GM18870 (cell line): ENCODE measurements at regions not wholly inside any gene's neighbourhood (a gene's known extent, or its start where the extent isn't known, plus 50 kb on each side); places are given as distances from the start of the nearest gene placed in this dataset.

Source experiments
- ATAC-seq: cut with Tn5 transposase; IDR thresholded peaks from one replicate; pipeline ENCODE4 v1.9.1; 2021; ENCODE audit warnings: moderate library complexity; ENCODE audit not compliant: unreplicated experiment

DNA sequence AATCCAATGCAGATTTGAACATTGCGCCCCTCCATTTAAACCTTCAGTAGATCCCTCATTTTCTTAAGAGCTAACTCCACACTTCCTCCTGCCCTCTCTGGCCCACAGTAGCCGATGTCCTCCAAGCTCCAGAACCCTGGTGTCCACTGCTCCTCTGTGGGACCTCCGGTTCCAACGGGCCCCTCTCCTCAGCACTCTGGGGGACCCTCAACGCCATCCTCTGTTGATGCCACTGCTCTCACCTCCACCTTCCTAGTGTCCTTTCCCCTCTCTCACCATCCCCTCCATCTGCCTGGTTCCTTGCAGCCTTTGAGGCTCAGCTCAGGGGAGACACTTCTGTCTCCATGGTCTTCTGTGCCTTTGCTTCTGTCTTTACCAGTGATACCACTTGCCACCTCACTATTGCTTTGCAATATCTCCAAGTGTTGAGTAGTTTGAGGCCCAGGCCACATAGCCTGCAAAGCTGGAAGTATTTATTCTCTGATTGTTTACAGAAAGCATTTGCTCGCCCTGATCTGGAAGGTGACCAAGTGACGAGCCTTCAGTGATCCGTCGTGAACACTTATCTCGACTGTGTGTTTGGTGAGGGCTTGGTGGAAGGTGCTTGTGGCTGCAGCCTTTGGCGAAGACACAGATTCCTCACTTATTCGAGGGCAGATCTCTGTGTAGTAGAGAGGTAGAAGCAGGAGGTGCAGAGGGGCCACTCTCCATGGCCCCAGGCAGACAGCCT, 104.8 kb upstream of the SHH start:
- ATAC-seq, result no peak

- no peak for ATAC-seq
Observed at GRCh38 chr7:155914341-155914740, 102.1 kb upstream of the SHH start.

GRCh38 chr7:155913719-155914118, 101.5 kb upstream of the SHH start:
- no peak for ATAC-seq

GRCh38 chr7:155913291-155913690, 101.0 kb upstream of the SHH start:
- ATAC-seq, result no peak

DNA sequence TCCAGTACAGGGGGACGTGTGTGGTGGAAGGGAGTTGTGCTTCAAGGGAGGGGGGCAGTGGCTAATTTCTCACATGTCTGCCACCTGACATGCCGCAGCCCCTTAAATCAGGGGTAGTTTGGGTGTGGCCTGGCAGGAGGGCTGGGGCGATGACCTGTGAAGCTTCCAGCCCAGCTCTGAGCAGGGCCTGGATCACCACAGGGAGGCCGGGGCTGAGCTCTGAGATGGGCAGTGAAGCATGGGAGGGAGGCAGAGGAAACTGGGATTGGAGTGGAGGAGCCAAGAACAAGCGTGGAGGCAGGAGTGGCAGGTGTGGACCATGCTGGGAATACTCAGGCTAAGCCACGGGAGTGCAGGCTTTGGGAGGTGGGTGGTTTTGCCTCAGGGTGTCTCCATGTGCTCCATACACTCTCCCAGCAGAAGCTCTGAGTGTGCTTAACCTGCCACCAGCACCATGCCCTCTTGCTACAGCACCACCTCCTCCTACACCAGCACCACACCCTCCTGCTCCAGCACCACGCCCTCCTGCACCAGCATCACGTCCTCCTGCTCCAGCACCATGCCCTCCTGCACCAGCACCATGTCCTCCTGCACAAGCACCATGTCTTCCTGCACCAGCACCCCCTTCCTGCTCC, 99.3 kb upstream of the SHH start:
- no peak for ATAC-seq

- no peak for ATAC-seq
Observed at GRCh38 chr7:155908385-155908784, 96.1 kb upstream of the SHH start.

- no peak for ATAC-seq
Observed at GRCh38 chr7:155907450-155908200, 95.4 kb upstream of the SHH start.

DNA sequence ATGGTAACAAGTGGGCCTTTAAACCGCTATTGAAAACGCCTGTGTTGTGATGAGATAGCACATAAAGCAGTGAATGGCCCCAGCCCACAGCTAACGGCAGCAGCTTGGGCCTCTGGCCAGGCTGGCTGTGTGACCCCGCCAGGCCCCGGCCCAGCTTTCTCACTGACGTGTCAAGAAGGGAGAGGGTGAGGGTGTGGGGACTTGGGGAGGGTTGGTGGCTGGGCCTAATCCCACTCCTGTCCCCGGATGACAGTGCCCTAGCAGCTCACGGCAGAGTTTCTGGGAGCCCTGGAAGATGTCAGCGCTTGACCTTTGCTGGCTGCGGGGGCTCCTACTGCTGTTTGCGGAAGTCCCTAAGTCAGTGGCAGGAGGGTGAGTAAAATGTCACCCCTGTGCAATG, 88.9 kb upstream of the SHH start:
- no peak for ATAC-seq

- no peak for ATAC-seq
Observed at GRCh38 chr7:155899596-155899995, 87.3 kb upstream of the SHH start.

GRCh38 chr7:155897758-155898386, 85.6 kb upstream of the SHH start:
- ATAC-seq, result no peak

DNA sequence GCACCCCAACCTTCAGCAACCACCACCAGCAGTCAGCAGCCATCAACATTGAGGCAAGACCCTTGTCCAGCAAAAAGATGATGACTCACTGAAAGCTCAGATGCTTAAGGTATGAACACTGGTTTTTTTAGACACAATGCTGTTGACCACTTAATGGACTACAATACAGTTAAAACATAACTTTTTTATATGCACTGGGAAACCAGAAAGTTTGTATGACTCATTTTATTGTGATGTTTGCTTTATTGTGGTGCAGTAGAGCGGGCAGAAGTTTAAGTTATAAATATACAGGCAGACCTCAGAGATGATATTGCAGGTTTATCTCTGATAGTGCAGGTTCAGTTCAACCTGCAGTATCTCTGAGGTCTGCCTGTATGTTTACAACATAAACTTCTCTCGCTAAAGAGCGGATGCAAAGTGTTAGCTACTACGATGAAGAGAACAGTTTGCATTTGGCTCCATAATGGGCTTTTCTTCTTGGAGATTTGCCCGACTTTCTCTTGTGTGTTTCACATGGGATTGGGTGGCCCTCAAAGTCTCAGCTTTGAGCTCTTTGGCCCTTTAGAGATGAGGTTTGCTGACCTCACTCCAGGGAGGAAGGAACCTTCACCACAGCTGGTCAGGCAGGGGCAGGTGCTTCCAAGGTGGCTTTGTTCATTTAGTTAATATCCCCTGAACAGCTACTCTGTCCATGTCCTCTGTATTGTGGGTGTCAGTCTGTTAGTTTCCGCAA, 84.4 kb upstream of the SHH start:
- no peak for ATAC-seq

- ATAC-seq, result no peak
Observed at GRCh38 chr7:155893664-155894063, 81.4 kb upstream of the SHH start.

DNA sequence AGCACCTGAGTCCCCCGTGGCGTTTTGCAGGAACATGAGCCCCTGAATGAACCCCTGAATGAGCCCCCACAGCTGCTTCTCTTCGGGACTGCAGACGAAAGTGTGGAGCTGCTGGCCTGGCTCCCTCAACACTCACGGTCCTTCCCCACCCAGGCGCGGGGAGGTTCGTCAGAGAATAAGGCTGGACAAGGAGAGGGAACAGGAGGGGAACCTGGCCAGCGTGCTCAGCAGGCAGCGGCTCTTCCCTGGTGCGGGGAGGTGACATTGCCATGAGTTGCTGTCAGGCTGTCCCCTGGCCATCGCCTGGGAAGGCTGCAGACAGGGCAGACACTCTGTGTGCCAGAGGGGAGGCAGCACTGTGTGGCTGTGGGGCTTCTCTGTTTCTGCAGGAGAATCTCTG, 80.9 kb upstream of the SHH start:
- no peak for ATAC-seq

DNA sequence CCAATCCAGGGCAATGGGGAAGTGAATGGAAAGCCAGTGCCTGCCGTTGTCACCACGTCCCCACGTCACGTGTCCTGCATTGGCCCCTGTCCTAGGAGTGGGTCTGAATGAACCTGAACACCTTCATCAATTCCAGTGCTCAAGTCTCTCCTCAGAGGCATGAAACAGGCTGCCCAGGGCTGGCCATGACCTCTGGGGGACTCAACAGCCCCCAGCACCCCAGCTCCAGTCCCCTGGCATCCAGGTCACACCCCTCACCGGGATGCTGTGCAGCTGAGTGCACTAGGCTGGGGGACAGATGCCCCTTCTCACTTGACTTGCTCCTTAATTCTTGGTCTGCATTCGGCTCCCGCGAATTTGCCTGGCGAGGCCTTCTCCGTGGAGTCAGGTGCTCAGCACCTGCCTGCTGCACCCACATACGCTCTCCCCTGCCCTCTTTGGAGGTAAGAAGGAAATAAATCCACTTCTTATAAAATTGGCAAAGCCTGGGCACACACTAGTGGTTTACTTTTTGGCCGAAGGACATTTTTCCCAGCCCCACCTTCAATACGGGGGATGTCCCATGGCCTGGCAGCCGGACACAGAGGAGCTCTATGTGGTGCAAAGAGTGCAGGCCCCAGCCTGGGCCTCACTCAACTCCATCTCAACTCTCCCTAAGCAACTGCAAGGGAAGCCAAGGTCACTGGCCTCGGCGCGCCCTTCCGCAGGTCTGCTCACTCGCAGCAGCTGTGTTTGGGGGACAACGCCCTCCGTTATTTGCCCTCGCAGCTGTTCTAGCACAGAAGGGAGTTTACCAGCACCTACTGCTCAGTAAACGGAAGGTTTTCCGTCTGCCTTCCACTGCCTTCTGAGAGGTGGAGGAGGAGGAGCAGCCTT, 77.6 kb upstream of the SHH start:
- no peak for ATAC-seq

GRCh38 chr7:155887174-155887525, 74.9 kb upstream of the SHH start:
- ATAC-seq, result no peak

GRCh38 chr7:155886391-155887173, 74.3 kb upstream of the SHH start:
- ATAC-seq, result no peak

GRCh38 chr7:155885167-155886155, 73.2 kb upstream of the SHH start:
- no peak for ATAC-seq
